ENCODE measurements at regions not wholly inside any gene's neighbourhood (a gene's known extent, or its start where the extent isn't known, plus 50 kb on each side); places are given as distances from the start of the nearest gene placed in this dataset.

DNA sequence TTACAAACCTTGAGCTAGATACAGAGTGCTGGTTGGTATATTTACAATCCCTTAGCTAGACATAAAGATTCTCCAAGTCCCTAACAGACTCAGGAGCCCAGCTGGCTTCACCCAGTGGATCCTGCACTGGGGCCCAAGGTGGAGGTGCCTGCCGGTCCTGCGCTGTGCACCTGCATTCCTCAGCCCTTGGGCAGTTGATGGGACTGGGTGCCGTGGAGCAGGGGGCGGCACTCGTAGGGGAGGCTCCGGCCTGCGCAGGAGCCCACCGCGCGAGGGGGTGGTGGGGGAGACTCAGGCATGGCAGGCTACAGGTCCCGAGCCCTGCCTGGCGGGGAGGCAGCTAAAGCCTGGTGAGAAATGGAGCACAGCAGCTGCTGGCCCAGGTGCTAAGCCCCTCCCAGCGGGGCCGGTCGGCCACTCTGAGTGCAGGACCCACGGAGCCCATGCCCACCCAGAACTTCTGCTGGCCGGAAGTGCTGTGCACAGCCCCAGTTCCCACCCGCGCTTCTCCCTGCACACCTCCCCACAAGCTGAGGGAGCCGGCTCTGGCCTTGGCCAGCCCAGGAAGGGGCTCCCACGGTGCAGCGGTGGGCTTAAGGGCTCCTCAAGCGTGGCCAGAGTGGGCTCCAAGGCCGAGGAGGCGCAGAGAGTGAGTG is 1464.7 kb downstream of the EFNA5 start:
- peak in 1 of 5 donors; percentile 44 for DNase-seq
- 90 to 97% (median 93%) methylated on average over 6 to 25 of the region's 25 CpGs for WGBS, 4 donors
- TF ChIP-seq, protein P1, sequence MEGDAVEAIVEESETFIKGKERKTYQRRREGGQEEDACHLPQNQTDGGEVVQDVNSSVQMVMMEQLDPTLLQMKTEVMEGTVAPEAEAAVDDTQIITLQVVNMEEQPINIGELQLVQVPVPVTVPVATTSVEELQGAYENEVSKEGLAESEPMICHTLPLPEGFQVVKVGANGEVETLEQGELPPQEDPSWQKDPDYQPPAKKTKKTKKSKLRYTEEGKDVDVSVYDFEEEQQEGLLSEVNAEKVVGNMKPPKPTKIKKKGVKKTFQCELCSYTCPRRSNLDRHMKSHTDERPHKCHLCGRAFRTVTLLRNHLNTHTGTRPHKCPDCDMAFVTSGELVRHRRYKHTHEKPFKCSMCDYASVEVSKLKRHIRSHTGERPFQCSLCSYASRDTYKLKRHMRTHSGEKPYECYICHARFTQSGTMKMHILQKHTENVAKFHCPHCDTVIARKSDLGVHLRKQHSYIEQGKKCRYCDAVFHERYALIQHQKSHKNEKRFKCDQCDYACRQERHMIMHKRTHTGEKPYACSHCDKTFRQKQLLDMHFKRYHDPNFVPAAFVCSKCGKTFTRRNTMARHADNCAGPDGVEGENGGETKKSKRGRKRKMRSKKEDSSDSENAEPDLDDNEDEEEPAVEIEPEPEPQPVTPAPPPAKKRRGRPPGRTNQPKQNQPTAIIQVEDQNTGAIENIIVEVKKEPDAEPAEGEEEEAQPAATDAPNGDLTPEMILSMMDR (IDR thresholded peaks at IDR 0.05) = no peak
- no peak for TF ChIP-seq POLR2A (IDR thresholded peaks at IDR 0.05)
- no peaks in the 10 kb centered on the region for H3K9me3 ChIP-seq
- no peaks in the 10 kb centered on the region for H3K4me1 ChIP-seq
- no peaks in the 10 kb centered on the region for H3K27me3 ChIP-seq
- peak in 1 of 4 donors; percentile 22 for ATAC-seq
- H3K27ac ChIP-seq = no peak overlapping the region
- intact Hi-C loops (cut with DNase I) = loop anchor here in 1 of 10 donors (10.0 kb wide), 1 partner anchor 431 kb away; no protein-coding TSS in a partner anchor
- H3K36me3 ChIP-seq = no peaks in the 10 kb centered on the region
- no peak overlapping the region for H3K4me3 ChIP-seq

DNA sequence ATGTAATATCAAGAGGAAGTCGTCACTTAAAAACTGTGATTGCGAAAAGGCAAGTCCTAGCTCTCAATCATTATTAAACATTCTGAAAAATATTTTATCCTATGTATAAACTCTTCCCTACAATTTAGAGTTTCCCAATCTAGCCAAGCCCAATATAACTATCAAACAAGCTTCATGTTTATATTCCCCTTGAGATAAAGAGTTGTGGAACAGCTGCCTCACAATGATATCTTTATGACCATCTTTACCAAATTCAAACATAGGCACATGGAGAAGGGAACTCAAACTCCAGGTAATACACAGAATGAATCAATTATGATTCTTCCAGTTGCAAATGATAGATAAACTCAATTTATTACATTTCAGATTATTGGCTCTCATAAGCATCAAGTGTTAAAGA is 1468.7 kb downstream of the EFNA5 start:
- intact Hi-C loops (cut with DNase I) = loop anchor here in 1 of 10 donors (10.0 kb wide), 1 partner anchor 427 kb away; no protein-coding TSS in a partner anchor
- Histone ChIP-seq H3K27me3 (no peaks in the 10 kb centered on the region), H3K4me3 (no peak overlapping the region), H3K4me1 (no peaks in the 10 kb centered on the region), H3K27ac (no peak overlapping the region), H3K36me3 (no peaks in the 10 kb centered on the region), H3K9me3 (no peaks in the 10 kb centered on the region)
- ATAC-seq = no peak
- WGBS, 4 donors = 82 to 93% (median 88%) methylated on average over 2 of the region's 2 CpGs
- no peak for TF ChIP-seq POLR2A (IDR thresholded peaks at IDR 0.05)
- TF ChIP-seq, protein P1 (IDR thresholded peaks at IDR 0.05) = no peak
- no peak for DNase-seq

DNA sequence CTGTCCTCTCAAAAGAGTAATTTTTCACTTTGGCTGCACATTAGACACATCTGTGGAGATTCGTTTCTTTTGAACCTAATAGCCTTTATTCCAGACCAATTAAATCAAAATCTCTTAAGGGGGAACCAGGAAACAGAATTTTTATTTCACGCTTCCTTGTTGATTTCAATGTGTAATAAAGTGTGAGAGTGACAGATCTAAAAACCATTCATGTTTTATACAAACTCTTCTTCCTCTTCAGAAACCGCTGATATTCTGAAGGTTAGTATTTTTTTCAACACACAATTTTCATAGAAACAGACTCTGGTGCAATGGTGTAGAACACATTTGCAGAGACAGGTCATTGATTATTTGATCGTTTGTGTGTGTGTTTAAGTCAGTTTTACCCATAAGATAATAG is 1469.8 kb downstream of the EFNA5 start:
- H3K27ac ChIP-seq = no peak overlapping the region
- H3K27me3 ChIP-seq = no peaks in the 10 kb centered on the region
- WGBS, 4 donors = 82 to 84% (median 83%) methylated on average over 4 of the region's 4 CpGs

DNA sequence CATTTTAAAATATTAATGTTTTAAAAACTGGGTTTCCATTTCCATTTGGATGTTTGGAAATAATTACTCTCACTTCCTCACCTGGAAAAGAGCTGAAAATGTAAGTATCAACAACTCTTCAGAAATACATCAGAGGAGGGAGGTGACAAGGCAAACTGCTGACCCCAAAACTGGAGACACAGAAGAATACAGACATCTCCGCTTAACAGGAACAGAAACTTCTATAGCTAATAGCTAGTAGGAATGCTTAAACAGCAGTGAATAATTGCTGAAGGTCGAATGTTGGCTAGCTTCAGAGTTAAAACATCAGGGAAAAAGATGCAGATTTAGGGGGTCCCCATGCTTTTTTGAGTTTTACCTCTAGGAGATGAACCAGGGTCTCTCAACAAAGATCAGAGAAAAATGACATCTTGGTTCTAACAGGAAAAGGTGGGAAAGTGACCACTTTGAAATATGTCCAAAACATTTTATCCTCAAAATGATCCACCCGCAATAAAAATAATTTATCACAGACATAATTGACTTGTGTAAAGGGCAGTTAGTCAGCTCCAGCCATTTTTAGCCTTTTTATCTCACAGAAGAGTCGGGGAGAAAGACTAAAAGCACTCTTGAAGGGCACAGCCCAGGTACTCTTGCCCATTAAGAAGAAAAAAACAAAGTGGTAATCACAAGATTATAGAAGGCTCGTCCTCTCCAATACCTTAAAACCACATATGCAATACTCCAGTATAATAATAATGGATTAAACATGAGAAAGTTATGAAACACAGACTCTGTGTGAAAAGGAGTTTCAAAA is 1474.9 kb downstream of the EFNA5 start:
- Histone ChIP-seq H3K27ac (no peak overlapping the region), H3K9me3 (no peaks in the 10 kb centered on the region), H3K27me3 (no peaks in the 10 kb centered on the region), H3K4me1 (no peaks in the 10 kb centered on the region), H3K36me3 (no peaks in the 10 kb centered on the region), H3K4me3 (no peak overlapping the region)
- DNase-seq = no peak
- ATAC-seq = no peak
- intact Hi-C loops (cut with DNase I) = no loop called here
- WGBS, 4 donors = 61 to 67% (median 64%) methylated on average over 5 of the region's 5 CpGs
- no peak for TF ChIP-seq POLR2A (IDR thresholded peaks at IDR 0.05)
- TF ChIP-seq, protein P1 (IDR thresholded peaks at IDR 0.05) = no peak

More for the DNA sequence above, 1469.8 kb downstream of the EFNA5 start:
- ATAC-seq (no peak), DNase-seq (no peak)
- H3K4me1 ChIP-seq = no peaks in the 10 kb centered on the region
- intact Hi-C loops (cut with DNase I) = loop anchor here in 1 of 10 donors (10.0 kb wide), 1 partner anchor 426 kb away; no protein-coding TSS in a partner anchor
- no peaks in the 10 kb centered on the region for H3K36me3 ChIP-seq
- no peaks in the 10 kb centered on the region for H3K9me3 ChIP-seq
- TF ChIP-seq, protein P1 (IDR thresholded peaks at IDR 0.05) = no peak
- no peak overlapping the region for H3K4me3 ChIP-seq
